NCI-H1092 (cell line): ENCODE measurements at regions not wholly inside any gene's neighbourhood (a gene's known extent, or its start where the extent isn't known, plus 50 kb on each side); places are given as distances from the start of the nearest gene placed in this dataset.
A peak's percentile ranks its signal among the peaks of the same experiment; 100 is the strongest.

Source experiments
- DNase-seq: peaks from one replicate; lab custom pipeline; 2025; lab: John Stamatoyannopoulos, UW

- no peak for DNase-seq
Measured at GRCh38 chr13:97111756-97112155, 110.4 kb upstream of the MBNL2 start.

DNA sequence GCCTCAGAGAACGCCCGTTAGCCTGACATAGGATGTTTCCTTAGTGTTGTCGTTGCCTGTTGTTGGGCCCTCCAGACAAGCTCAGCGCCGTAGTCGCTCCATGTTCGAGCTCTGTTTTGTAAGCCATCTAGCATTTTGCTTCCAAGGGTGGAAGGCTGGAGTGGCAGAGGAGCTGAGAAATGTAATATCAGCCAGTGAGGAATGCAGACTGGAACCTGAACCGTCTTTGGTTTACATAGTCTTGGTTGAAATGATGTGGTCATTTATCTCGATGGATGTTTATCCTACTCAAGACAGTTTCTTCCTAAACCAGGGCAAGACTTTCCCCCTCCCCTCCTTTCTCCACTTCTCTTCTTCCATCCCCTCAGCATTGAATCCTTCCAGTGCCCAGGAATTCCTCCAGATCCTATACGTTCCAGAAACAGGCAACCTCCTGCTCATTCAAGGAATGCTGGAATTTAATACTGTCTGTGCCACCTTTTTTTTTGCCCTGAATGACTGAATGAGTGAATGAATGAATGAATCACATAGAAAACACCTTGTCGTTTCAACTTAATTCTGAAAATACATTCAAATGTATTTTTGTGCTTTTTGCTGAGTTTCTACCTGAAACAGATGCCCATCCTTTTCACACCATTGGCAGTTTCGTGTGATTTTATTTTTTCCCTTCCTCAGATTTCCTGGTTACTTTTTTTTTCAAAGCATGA lies 109.5 kb upstream of the MBNL2 start:
- no peak for DNase-seq

GRCh38 chr13:97113231-97114001 lies 108.7 kb upstream of the MBNL2 start:
- DNase-seq, result peak; percentile 28

- no peak for DNase-seq
Measured at GRCh38 chr13:97114651-97115050, 107.5 kb upstream of the MBNL2 start.

DNA sequence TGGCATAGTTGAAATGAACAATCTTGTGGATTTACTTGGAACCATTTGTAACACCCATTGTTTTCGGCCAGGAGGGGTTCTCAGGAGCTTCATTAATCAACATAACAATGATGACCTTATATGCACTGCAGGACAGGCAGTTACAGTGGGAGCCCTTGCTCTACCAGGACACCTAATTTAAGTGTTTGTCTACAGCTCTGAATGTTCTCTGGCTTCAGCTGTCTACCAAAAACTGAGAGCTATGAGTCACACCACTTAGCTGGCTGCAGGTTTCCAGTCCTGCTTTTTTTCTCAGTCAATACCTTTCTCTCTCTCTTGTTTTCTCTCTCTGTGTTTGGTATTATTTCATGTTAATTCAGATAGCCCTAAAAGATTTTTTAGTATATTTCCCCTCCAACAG lies 105.4 kb upstream of the MBNL2 start:
- DNase-seq, result no peak

DNA sequence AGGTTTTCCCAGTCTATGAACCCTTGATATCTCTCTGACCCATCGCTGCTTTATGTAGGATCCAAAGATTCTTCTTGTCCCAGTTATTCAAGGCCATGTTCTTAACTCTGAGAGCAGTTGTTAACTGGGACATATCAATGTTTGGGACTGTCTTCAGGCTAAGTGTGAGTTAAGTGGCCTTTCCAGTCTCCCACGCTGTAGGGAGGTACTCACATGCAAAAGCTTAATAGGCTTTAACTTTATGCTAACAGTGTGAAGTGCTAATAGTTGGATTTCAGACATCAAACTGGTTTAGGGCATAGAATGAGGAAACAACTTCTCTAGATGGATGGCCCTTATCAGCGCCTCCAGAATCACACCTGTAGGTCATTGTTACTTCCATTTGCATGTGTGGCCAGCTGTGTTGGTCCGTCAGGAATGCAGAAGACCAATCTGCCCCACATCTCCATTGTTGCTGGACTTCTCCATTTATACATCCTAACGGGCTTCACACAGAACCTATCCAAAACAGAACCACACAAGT lies 104.7 kb upstream of the MBNL2 start:
- no peak for DNase-seq

- no peak for DNase-seq
Measured at GRCh38 chr13:97119943-97120342, 102.2 kb upstream of the MBNL2 start.

- DNase-seq, result no peak
Measured at GRCh38 chr13:97120346-97120745, 101.8 kb upstream of the MBNL2 start.

DNA sequence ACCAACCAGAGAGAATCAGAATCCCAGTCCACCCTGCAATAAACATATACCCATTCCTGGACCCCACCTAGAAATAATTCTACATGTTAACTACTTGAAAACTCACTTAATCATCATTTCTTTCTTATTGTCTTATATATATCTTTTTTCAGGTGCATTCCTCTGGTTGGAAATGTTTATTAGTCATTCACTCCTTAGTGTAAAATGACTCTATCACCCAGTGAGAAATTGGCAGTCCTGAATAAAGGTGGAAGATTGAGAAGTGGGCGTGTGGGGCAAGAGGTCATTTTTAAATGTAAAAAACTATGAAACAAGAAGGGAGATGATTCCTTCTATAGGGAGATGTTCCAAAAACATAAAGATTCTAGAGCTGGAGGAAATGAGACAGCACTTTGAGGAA lies 101.2 kb upstream of the MBNL2 start:
- no peak for DNase-seq

DNA sequence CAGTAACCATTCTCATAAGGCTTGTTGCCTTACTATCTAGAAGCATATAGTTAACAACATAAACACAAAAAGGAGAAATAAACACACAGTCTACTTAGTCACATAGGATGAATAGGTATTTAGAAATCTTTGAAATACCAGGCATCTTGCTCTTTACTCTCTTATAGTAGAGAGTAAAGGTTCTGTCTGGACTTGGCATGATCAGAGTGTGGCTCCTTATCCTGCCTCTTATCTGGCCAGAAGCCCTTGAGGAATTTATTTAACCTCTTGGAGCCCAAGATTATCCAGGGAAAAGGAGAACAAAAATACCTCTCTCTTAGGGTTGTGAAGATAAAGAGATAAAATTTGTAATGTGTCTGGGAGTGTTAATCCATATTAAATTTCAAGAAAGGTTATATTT lies 100.2 kb upstream of the MBNL2 start:
- DNase-seq, result no peak

GRCh38 chr13:97122381-97122996 lies 99.6 kb upstream of the MBNL2 start:
- DNase-seq, result no peak

DNA sequence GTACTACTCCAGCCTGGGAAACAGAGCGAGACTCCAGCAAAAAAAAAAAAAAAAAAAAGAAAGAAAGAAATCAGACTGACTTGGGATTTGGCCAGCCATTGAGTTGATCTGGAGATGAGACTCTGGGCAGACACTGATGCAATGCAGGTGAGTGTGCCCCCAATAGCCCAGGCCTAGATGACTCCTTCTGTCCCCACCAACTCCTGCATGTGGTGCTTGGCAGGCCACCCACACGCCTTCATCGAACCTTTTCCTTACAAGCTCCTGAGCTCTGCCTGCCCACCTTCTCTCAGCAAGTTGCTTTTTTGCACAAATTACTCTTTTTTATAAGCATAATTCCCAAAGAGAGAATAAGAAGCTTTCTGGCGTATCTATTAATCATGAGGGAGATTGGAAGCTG lies 97.9 kb upstream of the MBNL2 start:
- DNase-seq, result no peak

GRCh38 chr13:97124915-97125809 lies 97.0 kb upstream of the MBNL2 start:
- no peak for DNase-seq

GRCh38 chr13:97125810-97126738 lies 96.1 kb upstream of the MBNL2 start:
- no peak for DNase-seq

DNA sequence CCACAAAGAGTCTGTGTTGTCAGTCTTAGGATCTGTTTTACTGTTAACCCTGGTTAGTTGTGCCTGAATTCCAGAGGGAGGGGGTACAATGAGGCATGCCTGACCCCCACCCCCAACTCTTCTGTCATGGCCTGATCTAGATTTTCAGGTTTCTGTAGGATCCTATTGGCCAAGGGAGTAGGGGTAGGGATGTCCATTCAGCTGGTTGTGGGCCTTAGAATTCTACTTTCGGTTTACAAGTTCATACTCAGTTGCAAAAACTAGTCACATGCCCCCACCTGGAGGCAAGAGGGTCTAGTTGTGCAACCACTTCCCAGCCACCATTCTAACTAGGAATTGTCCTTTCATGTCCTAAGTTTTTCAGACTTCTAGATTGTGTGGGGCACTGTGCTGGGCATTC lies 94.3 kb upstream of the MBNL2 start:
- DNase-seq, result no peak

DNA sequence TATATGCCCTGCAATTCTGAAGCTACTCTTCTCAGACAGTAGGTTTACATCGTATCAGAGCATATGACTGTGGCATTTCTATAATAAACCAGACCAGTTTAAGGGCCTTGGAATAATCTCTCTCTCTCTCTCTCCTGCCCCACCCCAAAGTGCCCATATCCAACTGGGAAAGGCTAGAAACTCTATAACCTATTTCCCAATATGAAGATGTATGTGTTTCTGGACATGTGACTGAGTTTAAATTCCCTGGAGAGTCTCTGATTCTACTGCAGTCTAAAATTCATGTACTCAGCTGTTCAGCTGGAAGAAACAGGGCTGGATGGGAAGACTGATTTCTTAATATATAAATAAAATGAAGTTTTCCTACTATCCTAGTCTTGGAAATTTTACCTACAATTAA lies 91.9 kb upstream of the MBNL2 start:
- no peak for DNase-seq

GRCh38 chr13:97131447-97131846 lies 90.7 kb upstream of the MBNL2 start:
- no peak for DNase-seq

- DNase-seq, result no peak
Measured at GRCh38 chr13:97133554-97133953, 88.6 kb upstream of the MBNL2 start.

DNA sequence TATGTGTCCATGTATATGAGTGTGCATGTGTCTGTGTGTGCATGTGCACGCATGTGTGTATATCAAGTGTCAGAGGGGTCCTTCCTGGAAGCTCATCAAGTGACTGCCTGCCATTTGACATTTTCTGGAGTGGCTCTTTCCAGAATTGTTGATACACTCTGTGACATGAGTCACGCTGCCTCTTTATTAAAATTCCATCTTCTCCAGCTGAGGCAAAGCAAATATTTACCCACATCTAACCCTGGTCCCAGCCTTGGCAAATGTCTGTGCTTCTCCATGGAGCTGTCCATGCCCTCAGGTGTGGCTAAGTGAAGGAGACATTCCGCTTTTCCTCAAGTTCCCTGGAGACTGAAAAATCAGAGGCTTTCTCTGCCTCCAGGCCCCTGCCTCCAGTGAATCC lies 88.2 kb upstream of the MBNL2 start:
- DNase-seq, result no peak

DNA sequence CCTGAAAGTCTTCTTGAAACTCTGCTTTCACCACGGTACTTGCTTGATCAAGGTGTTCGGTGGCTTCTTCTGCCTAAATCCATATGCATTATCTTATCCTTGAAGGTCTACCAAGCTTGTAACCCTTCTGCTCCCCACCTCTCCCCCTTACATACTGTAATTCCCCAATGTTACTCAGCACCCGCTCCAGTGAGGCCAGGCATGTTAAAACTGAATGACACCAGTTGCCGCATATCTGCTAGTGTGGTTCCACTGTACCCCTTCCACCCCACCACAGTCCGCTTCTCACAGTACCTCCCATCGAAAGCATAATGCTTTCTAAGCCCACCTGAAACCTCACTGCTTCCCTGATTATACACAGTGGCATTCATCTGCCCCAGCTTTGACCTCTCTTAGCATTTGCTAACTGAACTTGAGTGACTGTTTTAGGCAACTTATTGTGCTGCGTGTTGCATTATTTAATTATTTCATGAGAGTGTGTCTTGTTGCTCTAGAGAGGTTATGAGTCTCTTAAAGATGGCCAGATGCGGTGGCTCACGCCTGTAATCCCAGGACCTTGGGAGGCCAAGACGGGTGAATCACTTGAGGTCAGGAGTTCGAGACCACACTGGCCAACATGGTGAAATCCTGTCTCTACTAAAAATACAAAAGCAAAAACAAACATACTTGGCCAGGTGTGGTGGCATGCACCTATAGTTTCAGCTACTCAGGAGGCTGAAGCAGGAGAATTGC lies 87.6 kb upstream of the MBNL2 start:
- no peak for DNase-seq
